Neutrophil (primary cell): ENCODE measurements at regions not wholly inside any gene's neighbourhood (a gene's known extent, or its start where the extent isn't known, plus 50 kb on each side); places are given as distances from the start of the nearest gene placed in this dataset.

Source experiments
- H3K27ac ChIP-seq: fragments of 200-600 bp; sonication (generic); 2 replicates; pipeline ENCODE4 v1.5.1; 2016; ENCODE audit warnings: mild to moderate bottlenecking, moderate library complexity
- H3K27me3 ChIP-seq: fragments of 200-600 bp; sonication (generic); 2 replicates; pipeline ENCODE4 v1.6.0; 2016; ENCODE audit warnings: mild to moderate bottlenecking
- H3K36me3 ChIP-seq: fragments of 200-600 bp; sonication (generic); 2 replicates; pipeline ENCODE4 v1.5.1; 2017
- H3K4me1 ChIP-seq, 2 experiments: fragments of 200-600 bp in 1 of 2; sonication (generic) in 1 of 2; 1 replicate in 1 of 2; 2 replicates in 1 of 2; pipeline versions ENCODE4 v1.5.1 to v1.6.1; 2013 to 2016; ENCODE audit warnings: low read depth in 1 of 2, low read length in 1 of 2, mild to moderate bottlenecking in 1 of 2, moderate library complexity in 1 of 2; ENCODE audit not compliant: control insufficient read depth in 1 of 2, insufficient read depth in 1 of 2
- H3K4me3 ChIP-seq, 2 experiments: fragments of 200-600 bp in 1 of 2; sonication (generic) in 1 of 2; 1 replicate in 1 of 2; 2 replicates in 1 of 2; pipeline ENCODE4 v1.5.1; 2013 to 2016; ENCODE audit warnings: low read depth in 1 of 2, low read length in 1 of 2, mild to moderate bottlenecking in 1 of 2, moderate library complexity in 1 of 2
- H3K9me3 ChIP-seq: fragments of 200-600 bp; sonication (generic); 2 replicates; pipeline ENCODE4 v1.5.1; 2016
- TF ChIP-seq, protein P1 (sequence below): fragments of 200-600 bp; sonication (generic); IDR thresholded peaks from 2 replicates; pipeline ENCODE4 v1.5.1; 2016; ENCODE audit warnings: antibody characterized with exemption

DNA sequence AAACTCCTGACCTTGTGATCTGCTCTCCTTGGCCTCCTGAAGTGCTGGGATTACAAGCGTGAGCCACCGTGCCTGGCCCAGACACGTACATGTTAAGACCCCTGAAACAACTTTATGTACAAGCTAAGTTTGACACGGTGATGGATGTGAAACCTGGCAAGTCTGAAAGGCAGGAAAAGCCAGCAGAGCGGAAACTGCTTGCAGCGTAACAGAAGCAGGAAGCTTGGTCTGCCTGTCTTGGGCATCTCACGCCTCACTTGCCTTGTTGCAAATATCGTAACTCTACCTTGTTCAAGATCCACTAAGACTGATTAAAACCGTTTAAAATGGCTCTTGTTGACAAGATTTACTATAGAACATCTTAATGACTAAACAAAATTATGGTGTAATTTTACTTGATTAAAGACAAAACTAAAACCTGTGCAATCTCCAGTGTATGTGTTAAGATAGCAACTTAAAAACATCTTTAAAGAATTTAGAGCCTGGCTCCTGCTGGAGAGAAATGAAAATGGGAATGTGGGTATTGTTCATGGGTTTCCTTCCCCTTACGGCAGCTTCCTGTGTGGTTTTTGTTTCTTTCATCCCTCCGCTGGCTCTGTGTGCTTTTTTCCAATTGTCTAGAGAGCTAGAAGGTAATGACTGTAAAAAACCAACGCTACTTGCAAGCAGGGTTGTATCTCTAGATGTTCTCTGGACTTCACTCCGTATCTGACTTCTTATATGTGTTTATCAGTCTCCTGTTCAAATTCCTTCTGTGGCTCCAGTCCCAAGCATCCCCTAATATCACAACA lies 477.6 kb downstream of the XYLT1 start:
- peaks cover 5 to 14% of the 10 kb centered on the region in 2 experiments for H3K4me1 ChIP-seq
- H3K27me3 ChIP-seq = no peaks in the 10 kb centered on the region
- H3K4me3 ChIP-seq = no peak overlapping the region
- H3K36me3 ChIP-seq = no peaks in the 10 kb centered on the region
- H3K27ac ChIP-seq = no peak overlapping the region
- no peaks in the 10 kb centered on the region for H3K9me3 ChIP-seq
- TF ChIP-seq, protein P1, sequence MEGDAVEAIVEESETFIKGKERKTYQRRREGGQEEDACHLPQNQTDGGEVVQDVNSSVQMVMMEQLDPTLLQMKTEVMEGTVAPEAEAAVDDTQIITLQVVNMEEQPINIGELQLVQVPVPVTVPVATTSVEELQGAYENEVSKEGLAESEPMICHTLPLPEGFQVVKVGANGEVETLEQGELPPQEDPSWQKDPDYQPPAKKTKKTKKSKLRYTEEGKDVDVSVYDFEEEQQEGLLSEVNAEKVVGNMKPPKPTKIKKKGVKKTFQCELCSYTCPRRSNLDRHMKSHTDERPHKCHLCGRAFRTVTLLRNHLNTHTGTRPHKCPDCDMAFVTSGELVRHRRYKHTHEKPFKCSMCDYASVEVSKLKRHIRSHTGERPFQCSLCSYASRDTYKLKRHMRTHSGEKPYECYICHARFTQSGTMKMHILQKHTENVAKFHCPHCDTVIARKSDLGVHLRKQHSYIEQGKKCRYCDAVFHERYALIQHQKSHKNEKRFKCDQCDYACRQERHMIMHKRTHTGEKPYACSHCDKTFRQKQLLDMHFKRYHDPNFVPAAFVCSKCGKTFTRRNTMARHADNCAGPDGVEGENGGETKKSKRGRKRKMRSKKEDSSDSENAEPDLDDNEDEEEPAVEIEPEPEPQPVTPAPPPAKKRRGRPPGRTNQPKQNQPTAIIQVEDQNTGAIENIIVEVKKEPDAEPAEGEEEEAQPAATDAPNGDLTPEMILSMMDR = no peak

- H3K27me3 ChIP-seq = no peaks in the 10 kb centered on the region
- H3K36me3 ChIP-seq = no peaks in the 10 kb centered on the region
- H3K4me1 ChIP-seq = peaks cover 5 to 14% of the 10 kb centered on the region in 2 experiments
- TF ChIP-seq, protein P1 = no peak
- H3K4me3 ChIP-seq = no peak overlapping the region
- no peaks in the 10 kb centered on the region for H3K9me3 ChIP-seq
- H3K27ac ChIP-seq = no peak overlapping the region
Measured at GRCh38 chr16:16994831-16995230, 475.9 kb downstream of the XYLT1 start.

DNA sequence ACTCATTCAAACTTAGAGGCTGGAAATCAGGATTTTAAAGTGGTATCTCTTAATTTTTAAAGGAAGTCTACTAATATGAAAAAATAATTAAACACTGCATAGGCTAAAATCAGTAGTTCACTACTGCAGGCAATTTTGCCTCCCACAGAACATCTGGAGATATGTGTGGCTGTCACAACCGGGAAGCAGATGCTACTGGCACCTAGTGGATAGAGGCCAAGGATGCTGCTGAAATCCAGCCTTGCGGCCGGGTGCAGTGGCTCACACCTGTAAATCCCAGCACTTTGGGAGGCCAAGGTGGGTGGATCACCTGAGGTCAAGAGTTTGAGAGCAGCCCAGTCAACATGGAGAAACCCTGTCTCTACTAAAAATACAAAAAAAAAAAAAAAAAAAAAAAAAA lies 473.9 kb downstream of the XYLT1 start:
- TF ChIP-seq, protein P1 = no peak
- peaks cover 5 to 14% of the 10 kb centered on the region in 2 experiments for H3K4me1 ChIP-seq
- no peak overlapping the region for H3K27ac ChIP-seq

GRCh38 chr16:16997349-16997748 lies 473.4 kb downstream of the XYLT1 start:
- no peaks in the 10 kb centered on the region for H3K36me3 ChIP-seq

More for the DNA sequence above, 473.9 kb downstream of the XYLT1 start:
- H3K9me3 ChIP-seq = no peaks in the 10 kb centered on the region
- H3K36me3 ChIP-seq = no peaks in the 10 kb centered on the region
- no peak overlapping the region for H3K4me3 ChIP-seq
- H3K27me3 ChIP-seq = no peaks in the 10 kb centered on the region

GRCh38 chr16:17001471-17001870 lies 469.3 kb downstream of the XYLT1 start:
- Histone ChIP-seq H3K27me3 (no peaks in the 10 kb centered on the region), H3K4me1 (no peaks in the 10 kb centered on the region), H3K9me3 (no peaks in the 10 kb centered on the region), H3K36me3 (no peaks in the 10 kb centered on the region), H3K27ac (no peak overlapping the region), H3K4me3 (no peak overlapping the region)
- TF ChIP-seq, protein P1 = no peak

More at GRCh38 chr16:16997349-16997748, 473.4 kb downstream of the XYLT1 start:
- Histone ChIP-seq H3K27ac (no peak overlapping the region), H3K27me3 (no peaks in the 10 kb centered on the region), H3K9me3 (no peaks in the 10 kb centered on the region), H3K4me1 (peaks cover 5 to 14% of the 10 kb centered on the region in 2 experiments), H3K4me3 (no peak overlapping the region)
- TF ChIP-seq, protein P1 = no peak
